ENCODE measurements at regions not wholly inside any gene's neighbourhood (a gene's known extent, or its start where the extent isn't known, plus 50 kb on each side); places are given as distances from the start of the nearest gene placed in this dataset.

- intact Hi-C loops (cut with DNase I) = no loop called here
- H3K4me1 ChIP-seq = no peaks in the 10 kb centered on the region
- no peak overlapping the region for H3K27ac ChIP-seq (replicated peaks in 1 of 4)
- 92% methylated on average over 2 of the region's 2 CpGs for WGBS
- H3K27me3 ChIP-seq = no peaks in the 10 kb centered on the region
- H3K9me3 ChIP-seq = no peaks in the 10 kb centered on the region
- DNase-seq (ENCODE audit: extremely low spot score) = no peak
- H3K36me3 ChIP-seq = no peaks in the 10 kb centered on the region
- TF ChIP-seq EP300 (IDR thresholded peaks at IDR 0.05) (no peak), POLR2AphosphoS5 (IDR thresholded peaks at IDR 0.05) (no peak), POLR2A (IDR thresholded peaks at IDR 0.05; ENCODE audit: low read depth) (no peak)
- TF ChIP-seq, protein P1, sequence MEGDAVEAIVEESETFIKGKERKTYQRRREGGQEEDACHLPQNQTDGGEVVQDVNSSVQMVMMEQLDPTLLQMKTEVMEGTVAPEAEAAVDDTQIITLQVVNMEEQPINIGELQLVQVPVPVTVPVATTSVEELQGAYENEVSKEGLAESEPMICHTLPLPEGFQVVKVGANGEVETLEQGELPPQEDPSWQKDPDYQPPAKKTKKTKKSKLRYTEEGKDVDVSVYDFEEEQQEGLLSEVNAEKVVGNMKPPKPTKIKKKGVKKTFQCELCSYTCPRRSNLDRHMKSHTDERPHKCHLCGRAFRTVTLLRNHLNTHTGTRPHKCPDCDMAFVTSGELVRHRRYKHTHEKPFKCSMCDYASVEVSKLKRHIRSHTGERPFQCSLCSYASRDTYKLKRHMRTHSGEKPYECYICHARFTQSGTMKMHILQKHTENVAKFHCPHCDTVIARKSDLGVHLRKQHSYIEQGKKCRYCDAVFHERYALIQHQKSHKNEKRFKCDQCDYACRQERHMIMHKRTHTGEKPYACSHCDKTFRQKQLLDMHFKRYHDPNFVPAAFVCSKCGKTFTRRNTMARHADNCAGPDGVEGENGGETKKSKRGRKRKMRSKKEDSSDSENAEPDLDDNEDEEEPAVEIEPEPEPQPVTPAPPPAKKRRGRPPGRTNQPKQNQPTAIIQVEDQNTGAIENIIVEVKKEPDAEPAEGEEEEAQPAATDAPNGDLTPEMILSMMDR (IDR thresholded peaks at IDR 0.05) = no peak
- no peak overlapping the region for H3K4me3 ChIP-seq
Observed at GRCh38 chr16:66014221-66014620, 352.3 kb upstream of the CDH5 start.

- intact Hi-C loops (cut with DNase I) = no loop called here
- Histone ChIP-seq H3K27ac (replicated peaks in 1 of 4) (no peak overlapping the region), H3K4me1 (no peaks in the 10 kb centered on the region), H3K27me3 (no peaks in the 10 kb centered on the region), H3K4me3 (no peak overlapping the region), H3K9me3 (no peaks in the 10 kb centered on the region), H3K36me3 (no peaks in the 10 kb centered on the region)
- WGBS = 85% methylated on average over 2 of the region's 2 CpGs
- no peak for TF ChIP-seq POLR2AphosphoS5 (IDR thresholded peaks at IDR 0.05)
- TF ChIP-seq, protein P1 (IDR thresholded peaks at IDR 0.05) = no peak
- no peak for TF ChIP-seq POLR2A (IDR thresholded peaks at IDR 0.05; ENCODE audit: low read depth)
- no peak for TF ChIP-seq EP300 (IDR thresholded peaks at IDR 0.05)
- DNase-seq (ENCODE audit: extremely low spot score) = no peak
Observed at GRCh38 chr16:66013486-66013885, 353.0 kb upstream of the CDH5 start.

- no peak for TF ChIP-seq POLR2AphosphoS5 (IDR thresholded peaks at IDR 0.05)
- DNase-seq (ENCODE audit: extremely low spot score) = no peak
- peaks cover 2 to 6% (median 4%) of the 10 kb centered on the region in 4 donors for H3K4me1 ChIP-seq
- intact Hi-C loops (cut with DNase I) = no loop called here
- no peak overlapping the region for H3K4me3 ChIP-seq
- H3K36me3 ChIP-seq = no peaks in the 10 kb centered on the region
- H3K9me3 ChIP-seq = no peaks in the 10 kb centered on the region
- WGBS = 97% methylated on average over 4 of the region's 4 CpGs
- no peak overlapping the region for H3K27ac ChIP-seq (replicated peaks in 1 of 4)
- no peaks in the 10 kb centered on the region for H3K27me3 ChIP-seq
Observed at GRCh38 chr16:66008136-66008535, 358.4 kb upstream of the CDH5 start.

DNA sequence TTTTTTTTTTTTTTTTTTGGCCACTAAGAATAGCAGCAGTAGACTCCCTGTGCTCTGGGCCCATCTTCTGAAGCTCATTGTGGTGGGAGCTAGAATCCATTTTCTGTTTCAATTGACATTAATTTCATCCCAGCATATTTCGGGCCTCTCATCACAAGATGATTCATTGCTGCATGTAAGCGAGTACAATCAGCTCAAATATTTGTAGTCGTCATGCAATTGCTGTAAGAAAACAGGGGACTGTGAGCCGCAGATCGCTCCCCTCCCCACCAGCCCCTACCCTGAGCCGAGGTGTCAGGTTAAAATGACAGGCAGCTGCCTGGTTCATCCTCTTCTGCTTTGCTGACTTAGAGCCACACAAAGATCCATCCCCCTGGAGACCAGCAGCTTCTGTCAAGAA, 358.8 kb upstream of the CDH5 start:
- no peaks in the 10 kb centered on the region for H3K27me3 ChIP-seq
- no peak for TF ChIP-seq EP300 (IDR thresholded peaks at IDR 0.05)
- no peak for TF ChIP-seq POLR2A (IDR thresholded peaks at IDR 0.05; ENCODE audit: low read depth)
- no peak for TF ChIP-seq POLR2AphosphoS5 (IDR thresholded peaks at IDR 0.05)
- TF ChIP-seq, protein P1 (IDR thresholded peaks at IDR 0.05) = no peak
- intact Hi-C loops (cut with DNase I) = no loop called here
- no peaks in the 10 kb centered on the region for H3K36me3 ChIP-seq
- H3K27ac ChIP-seq (replicated peaks in 1 of 4) = no peak overlapping the region
- 75% methylated on average over 6 of the region's 6 CpGs for WGBS
- peaks cover 2 to 10% (median 7%) of the 10 kb centered on the region in 4 donors for H3K4me1 ChIP-seq
- no peak for DNase-seq (ENCODE audit: extremely low spot score)
- H3K9me3 ChIP-seq = no peaks in the 10 kb centered on the region
- no peak overlapping the region for H3K4me3 ChIP-seq

GRCh38 chr16:66006485-66006884, 360.0 kb upstream of the CDH5 start:
- intact Hi-C loops (cut with DNase I) = no loop called here
- H3K36me3 ChIP-seq = no peaks in the 10 kb centered on the region
- TF ChIP-seq, protein P1 (IDR thresholded peaks at IDR 0.05) = no peak
- no peak for TF ChIP-seq POLR2A (IDR thresholded peaks at IDR 0.05; ENCODE audit: low read depth)
- TF ChIP-seq EP300 (IDR thresholded peaks at IDR 0.05) = no peak
- TF ChIP-seq POLR2AphosphoS5 (IDR thresholded peaks at IDR 0.05) = no peak
- no peaks in the 10 kb centered on the region for H3K9me3 ChIP-seq
- no peak for DNase-seq (ENCODE audit: extremely low spot score)
- no peak overlapping the region for H3K4me3 ChIP-seq
- no peak overlapping the region for H3K27ac ChIP-seq (replicated peaks in 1 of 4)
- WGBS = 71% methylated on average over 6 of the region's 9 CpGs
- H3K4me1 ChIP-seq = peaks cover 2 to 17% (median 8%) of the 10 kb centered on the region in 4 donors
- H3K27me3 ChIP-seq = no peaks in the 10 kb centered on the region
